Hematopoietic multipotent progenitor cell treated with erythropoietin and hydrocortisone succinate and interleukin-3 and kit ligand, for 8 days (in vitro differentiated cells): ENCODE measurements at regions not wholly inside any gene's neighbourhood (a gene's known extent, or its start where the extent isn't known, plus 50 kb on each side); places are given as distances from the start of the nearest gene placed in this dataset.
"Not testable (repeated sequence)": the region's sequence is repeated elsewhere in the genome, so short reads cannot be mapped to it uniquely, and the experiment has no call there.

Source experiments
- DNase-seq: peaks from one replicate; pipeline ENCODE4 v3.0.0-alpha.2; 2015

GRCh38 chr2:195138435-195138834, 518.6 kb upstream of the SLC39A10 start:
- no peak for DNase-seq

- DNase-seq, result not testable (repeated sequence)
Observed at GRCh38 chr2:195125889-195126288, 531.1 kb upstream of the SLC39A10 start.

GRCh38 chr2:195124391-195125079, 532.5 kb upstream of the SLC39A10 start:
- no peak for DNase-seq

GRCh38 chr2:195122653-195123052, 534.4 kb upstream of the SLC39A10 start:
- DNase-seq, result no peak

- no peak for DNase-seq
Observed at GRCh38 chr2:195121341-195121740, 535.7 kb upstream of the SLC39A10 start.

- DNase-seq, result no peak
Observed at GRCh38 chr2:195119231-195119630, 537.8 kb upstream of the SLC39A10 start.

- no peak for DNase-seq
Observed at GRCh38 chr2:195118276-195118675, 538.8 kb upstream of the SLC39A10 start.

GRCh38 chr2:195117011-195117410, 540.0 kb upstream of the SLC39A10 start:
- no peak for DNase-seq

- no peak for DNase-seq
Observed at GRCh38 chr2:195115738-195116137, 541.3 kb upstream of the SLC39A10 start.

- DNase-seq, result no peak
Observed at GRCh38 chr2:195108182-195108581, 548.8 kb upstream of the SLC39A10 start.

- DNase-seq, result no peak
Observed at GRCh38 chr2:195106681-195107380, 550.2 kb upstream of the SLC39A10 start.

GRCh38 chr2:195105581-195105980, 551.4 kb upstream of the SLC39A10 start:
- no peak for DNase-seq

GRCh38 chr2:195094330-195094729, 562.7 kb upstream of the SLC39A10 start:
- DNase-seq, result no peak

- DNase-seq, result no peak
Observed at GRCh38 chr2:195092341-195092740, 564.7 kb upstream of the SLC39A10 start.

- not testable (repeated sequence) for DNase-seq
Observed at GRCh38 chr2:195072806-195073205, 584.2 kb upstream of the SLC39A10 start.

- no peak for DNase-seq
Observed at GRCh38 chr2:195057001-195057400, 600.0 kb upstream of the SLC39A10 start.

GRCh38 chr2:195055996-195056395, 601.0 kb upstream of the SLC39A10 start:
- no peak for DNase-seq

GRCh38 chr2:195051401-195051800, 605.6 kb upstream of the SLC39A10 start:
- DNase-seq, result no peak

GRCh38 chr2:195049372-195050031, 607.5 kb upstream of the SLC39A10 start:
- no peak for DNase-seq

GRCh38 chr2:195047955-195048354, 609.1 kb upstream of the SLC39A10 start:
- no peak for DNase-seq

GRCh38 chr2:195044801-195045200, 612.2 kb upstream of the SLC39A10 start:
- DNase-seq, result no peak

GRCh38 chr2:195038153-195038552, 618.9 kb upstream of the SLC39A10 start:
- DNase-seq, result no peak

- no peak for DNase-seq
Observed at GRCh38 chr2:195037045-195037444, 620.0 kb upstream of the SLC39A10 start.

- DNase-seq, result no peak
Observed at GRCh38 chr2:195031411-195031810, 625.6 kb upstream of the SLC39A10 start.
